Spleen (tissue), 11 donors: ENCODE measurements at regions not wholly inside any gene's neighbourhood (a gene's known extent, or its start where the extent isn't known, plus 50 kb on each side); places are given as distances from the start of the nearest gene placed in this dataset.

Source experiments
- DNase-seq: peaks from one replicate; pipeline ENCODE4 v3.0.0-alpha.2; 2020
- H3K27ac ChIP-seq, 8 donors: fragments of 200-600 bp; sonication (generic) in 7 of 8; 1 replicate in 4 of 8; 2 replicates in 4 of 8; pipeline versions ENCODE4 v1.5.0 to v1.8.0; 2016 to 2021; ENCODE audit warnings: inconsistent platforms in 4 of 8, mild to moderate bottlenecking in 4 of 8, moderate library complexity in 1 of 8
- H3K27me3 ChIP-seq, 7 donors: fragments of 200-600 bp; sonication (generic) in 6 of 7; replicated peaks in 1 of 7; 1 replicate in 4 of 7; 2 replicates in 3 of 7; pipeline versions ENCODE4 v1.5.0 to v1.8.0; 2016 to 2021; ENCODE audit warnings: inconsistent platforms in 3 of 7, mild to moderate bottlenecking in 1 of 7
- H3K36me3 ChIP-seq, 6 donors: fragments of 200-600 bp; sonication (generic) in 5 of 6; 1 replicate in 4 of 6; 2 replicates in 2 of 6; pipeline versions ENCODE4 v1.5.0 to v1.8.0; 2016 to 2021; ENCODE audit warnings: inconsistent platforms in 2 of 6
- H3K4me1 ChIP-seq, 6 donors: fragments of 200-600 bp; sonication (generic) in 5 of 6; 1 replicate in 3 of 6; 2 replicates in 3 of 6; pipeline versions ENCODE4 v1.5.0 to v1.8.0; 2016 to 2021; ENCODE audit warnings: inconsistent platforms in 3 of 6
- H3K4me3 ChIP-seq, 8 donors: fragments of 200-600 bp; sonication (generic) in 7 of 8; 1 replicate in 4 of 8; 2 replicates in 4 of 8; pipeline versions ENCODE4 v1.5.0 to v1.8.0; 2016 to 2021; ENCODE audit warnings: inconsistent platforms in 4 of 8, mild to moderate bottlenecking in 4 of 8, moderate library complexity in 2 of 8
- H3K9me3 ChIP-seq, 8 donors: fragments of 200-600 bp; sonication (generic) in 7 of 8; 1 replicate in 4 of 8; 2 replicates in 4 of 8; pipeline versions ENCODE4 v1.5.0 to v1.8.0; 2016 to 2021; ENCODE audit warnings: inconsistent platforms in 4 of 8
- CTCF ChIP-seq, 11 experiments: fragments of 200-600 bp in 7 of 11; fragments of 450-650 bp in 4 of 11; sonication (generic) in 4 of 11; IDR thresholded peaks in 8 of 11; conservative IDR thresholded peaks in 3 of 11; 1 replicate in 7 of 11; 2 replicates in 4 of 11; pipeline versions ENCODE4 v1.4.0 to v1.8.0; 2016 to 2021; ENCODE audit warnings: antibody characterized with exemption in 11 of 11, inconsistent platforms in 4 of 11, mild to moderate bottlenecking in 1 of 11
- POLR2A ChIP-seq, 3 donors: fragments of 450-650 bp; IDR thresholded peaks; one replicate each; pipeline ENCODE4 v1.5.1; 2017; ENCODE audit warnings: antibody characterized with exemption in 3 of 3, mild to moderate bottlenecking in 1 of 3
- POLR2AphosphoS5 ChIP-seq, 3 donors: sonication (generic); formaldehyde crosslinking; IDR thresholded peaks; one replicate each; pipeline ENCODE4 v1.5.1; 2017; ENCODE audit warnings: antibody characterized with exemption in 3 of 3
- WGBS, 5 donors: extraction: QIAGEN DNeasy Blood & Tissue Kit in 3 of 5; methylation state at CpG; one replicate each; pipeline versions ENCODE4 v1.1.5 to v1.1.7; 2013 to 2018; 5-methylcytosine and 5-hydroxymethylcytosine counted together
- intact Hi-C: fragments of 100-400 bp; cut with DNase I; formaldehyde crosslinking; loops from one replicate; pipeline ENCODE4 v1.15.0; 2023; ENCODE audit warnings: low total_unique reads
- donor health status: healthy with polysubstance abuse.
- donor health status: DM: no; HTN: no; CAD: no; lungs with moderate emphysema.
- donor health status: DM: no; HTN: no; CAD: no.
- donor health status: Bipolar disorder and iron deficiency.
- donor health status: healthy.
- donor health status: DM: no; HTN: no; CAD: no.
- donor health status: DM: yes; HTN: yes; CAD: no.

GRCh38 chr6:145015739-145016558 lies 719.4 kb downstream of the EPM2A start:
- intact Hi-C loops = no loop called here
- H3K36me3 ChIP-seq = no peaks in the 10 kb centered on the region
- TF ChIP-seq POLR2A (IDR thresholded peaks at IDR 0.05) (no peak), CTCF (IDR thresholded peaks at IDR 0.05 in 8 of 11, conservative IDR thresholded peaks at IDR 0.05 in 3 of 11) (no peak), POLR2AphosphoS5 (IDR thresholded peaks at IDR 0.05) (no peak)
- H3K9me3 ChIP-seq = no peaks in the 10 kb centered on the region
- H3K4me3 ChIP-seq = no peak overlapping the region
- H3K4me1 ChIP-seq = no peaks in the 10 kb centered on the region
- no peak overlapping the region for H3K27ac ChIP-seq
- no peak for DNase-seq
- H3K27me3 ChIP-seq = no peaks in the 10 kb centered on the region
- 82 to 89% (median 87%) methylated on average over 2 of the region's 2 CpGs for WGBS, 5 donors

- Histone ChIP-seq H3K4me3 (no peak overlapping the region), H3K27ac (no peak overlapping the region), H3K9me3 (no peaks in the 10 kb centered on the region), H3K4me1 (no peaks in the 10 kb centered on the region), H3K36me3 (no peaks in the 10 kb centered on the region), H3K27me3 (no peaks in the 10 kb centered on the region)
- intact Hi-C loops = no loop called here
- no peak for TF ChIP-seq POLR2A (IDR thresholded peaks at IDR 0.05)
- TF ChIP-seq CTCF (IDR thresholded peaks at IDR 0.05 in 8 of 11, conservative IDR thresholded peaks at IDR 0.05 in 3 of 11) = no peak
- TF ChIP-seq POLR2AphosphoS5 (IDR thresholded peaks at IDR 0.05) = no peak
- DNase-seq = no peak
Measured at GRCh38 chr6:145017051-145017450, 718.3 kb downstream of the EPM2A start.

GRCh38 chr6:145017516-145017915 lies 717.8 kb downstream of the EPM2A start:
- intact Hi-C loops = no loop called here
- Histone ChIP-seq H3K9me3 (no peaks in the 10 kb centered on the region), H3K36me3 (no peaks in the 10 kb centered on the region), H3K27me3 (no peaks in the 10 kb centered on the region), H3K4me1 (no peaks in the 10 kb centered on the region), H3K4me3 (no peak overlapping the region), H3K27ac (no peak overlapping the region)
- WGBS, 5 donors = 41 to 90% (median 68%) methylated on average over 4 of the region's 4 CpGs
- no peak for TF ChIP-seq POLR2AphosphoS5 (IDR thresholded peaks at IDR 0.05)
- TF ChIP-seq CTCF (IDR thresholded peaks at IDR 0.05 in 8 of 11, conservative IDR thresholded peaks at IDR 0.05 in 3 of 11) = no peak
- TF ChIP-seq POLR2A (IDR thresholded peaks at IDR 0.05) = no peak
- no peak for DNase-seq

GRCh38 chr6:145018027-145018426 lies 717.3 kb downstream of the EPM2A start:
- no peak for DNase-seq
- WGBS, 5 donors = 79 to 87% (median 84%) methylated on average over 3 of the region's 3 CpGs
- H3K9me3 ChIP-seq = no peaks in the 10 kb centered on the region
- intact Hi-C loops = no loop called here
- TF ChIP-seq CTCF (IDR thresholded peaks at IDR 0.05 in 8 of 11, conservative IDR thresholded peaks at IDR 0.05 in 3 of 11) (no peak), POLR2AphosphoS5 (IDR thresholded peaks at IDR 0.05) (no peak), POLR2A (IDR thresholded peaks at IDR 0.05) (no peak)
- no peaks in the 10 kb centered on the region for H3K4me1 ChIP-seq
- no peaks in the 10 kb centered on the region for H3K27me3 ChIP-seq
- no peaks in the 10 kb centered on the region for H3K36me3 ChIP-seq
- H3K27ac ChIP-seq = no peak overlapping the region
- H3K4me3 ChIP-seq = no peak overlapping the region
